Activated naive CD4-positive, alpha-beta T cell treated with anti-CD3 and anti-CD28 coated beads for 36 hours (primary cell): ENCODE measurements at regions not wholly inside any gene's neighbourhood (a gene's known extent, or its start where the extent isn't known, plus 50 kb on each side); places are given as distances from the start of the nearest gene placed in this dataset.

Source experiments
- CTCF ChIA-PET: fragments of 350-600 bp; sonication (Branson Sonifier 250); formaldehyde crosslinking; loops from one replicate; lab custom pipeline; 2021; ENCODE audit warnings: antibody characterized with exemption; lab: Charles Lee
- DNase-seq: peaks from one replicate; pipeline ENCODE4 v3.0.0-alpha.2; 2020
- H3K27ac Mint-ChIP-seq: one replicate; pipeline ENCODE4 v1.8.0; 2021; ENCODE audit warnings: mild to moderate bottlenecking, mixed read lengths
- H3K27me3 Mint-ChIP-seq: one replicate; pipeline ENCODE4 v1.8.0; 2021; ENCODE audit warnings: low read depth, mixed read lengths
- H3K36me3 Mint-ChIP-seq: one replicate; pipeline ENCODE4 v1.8.0; 2021; ENCODE audit warnings: low read depth, mixed read lengths
- H3K4me1 Mint-ChIP-seq: one replicate; pipeline ENCODE4 v1.8.0; 2021; ENCODE audit warnings: low read depth, mixed read lengths
- H3K4me3 Mint-ChIP-seq: one replicate; pipeline ENCODE4 v1.8.0; 2021; ENCODE audit warnings: mild to moderate bottlenecking, moderate library complexity, mixed read lengths
- H3K9me3 Mint-ChIP-seq: one replicate; pipeline ENCODE4 v1.8.0; 2021; ENCODE audit warnings: mixed read lengths
- intact Hi-C: fragments of 100-400 bp; cut with micrococcal nuclease; formaldehyde crosslinking; loops from one replicate; pipeline ENCODE4 v1.15.1; 2023

DNA sequence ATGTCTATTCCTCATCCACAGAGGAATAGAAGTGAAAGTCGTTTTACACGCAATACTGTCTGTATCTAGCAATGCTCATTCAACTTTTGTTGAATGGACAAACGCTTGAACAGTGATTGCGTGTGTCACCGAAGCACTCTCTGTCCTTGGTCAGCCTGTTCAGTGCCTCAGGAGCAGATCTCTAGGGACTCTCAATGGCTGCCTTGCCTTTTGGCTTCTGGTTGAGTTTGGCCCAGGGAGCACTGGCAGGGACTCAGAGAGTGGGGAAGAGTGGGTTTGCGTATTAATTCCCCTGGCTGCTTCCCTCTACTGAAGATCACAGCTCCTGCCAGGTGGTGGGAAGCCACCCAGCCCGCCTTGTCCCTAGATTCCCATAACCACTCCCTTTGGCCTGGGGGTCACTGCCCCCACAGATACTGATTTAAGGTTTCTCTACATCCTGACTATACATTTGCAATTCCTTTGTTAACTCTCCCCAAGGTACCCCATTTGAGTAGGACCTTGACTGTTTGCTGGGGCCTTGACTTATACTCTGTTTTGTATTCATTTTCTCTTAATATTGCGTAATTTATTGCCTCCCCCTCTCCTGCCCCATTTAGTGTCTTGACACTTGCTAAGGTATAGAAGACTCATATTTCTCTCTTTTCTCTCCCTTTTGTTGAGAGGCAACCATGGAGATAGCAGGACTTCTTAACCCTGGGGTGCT, 61.7 kb upstream of the USP24 start:
- CTCF ChIA-PET, result interaction anchor here (0.6 to 8.8 kb wide), 16 partner anchors 15 to 150 kb away, joined by 3 to 121 read pairs (median 4); no protein-coding TSS in a partner anchor
- Mint-ChIP-seq H3K4me3 (no peak overlapping the region), H3K9me3 (no peaks in the 10 kb centered on the region), H3K27ac (peak overlapping the region; percentile 37), H3K4me1 (peaks cover 22% of the 10 kb centered on the region), H3K27me3 (peaks cover 2% of the 10 kb centered on the region), H3K36me3 (no peaks in the 10 kb centered on the region)
- DNase-seq, result no peak
- intact Hi-C loops, result loop anchor here (1.0 to 2.0 kb wide), 8 partner anchors 60 to 332 kb away; no protein-coding TSS in a partner anchor

DNA sequence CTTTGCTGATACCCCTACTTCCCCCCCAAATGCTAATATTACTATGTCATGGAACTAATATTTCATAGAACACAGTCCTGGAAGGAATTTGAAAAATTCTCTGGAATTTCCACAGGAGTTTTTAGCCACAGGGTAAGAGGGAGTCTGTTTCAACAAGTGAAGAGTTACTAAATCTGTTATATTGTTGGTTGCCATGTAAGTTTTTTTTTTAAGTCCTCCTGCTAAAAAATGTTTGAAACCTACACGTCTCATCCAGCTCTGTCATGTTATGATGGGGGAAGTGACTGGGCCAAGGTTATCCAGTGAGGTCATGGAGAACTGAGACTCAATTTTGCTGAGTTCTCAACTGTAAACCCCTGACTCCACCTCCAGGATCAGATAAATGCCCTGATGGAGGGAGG, 60.8 kb upstream of the USP24 start:
- H3K9me3 Mint-ChIP-seq, result no peaks in the 10 kb centered on the region
- H3K4me3 Mint-ChIP-seq, result no peak overlapping the region
- intact Hi-C loops, result loop anchor here (2.0 kb wide), 1 partner anchor 331 kb away; no protein-coding TSS in a partner anchor
- no peak overlapping the region for H3K27ac Mint-ChIP-seq
- H3K27me3 Mint-ChIP-seq, result no peaks in the 10 kb centered on the region
- DNase-seq, result peak; percentile 25
- CTCF ChIA-PET, result no interaction called here
- H3K4me1 Mint-ChIP-seq, result peaks cover 22% of the 10 kb centered on the region
- H3K36me3 Mint-ChIP-seq, result no peaks in the 10 kb centered on the region

DNA sequence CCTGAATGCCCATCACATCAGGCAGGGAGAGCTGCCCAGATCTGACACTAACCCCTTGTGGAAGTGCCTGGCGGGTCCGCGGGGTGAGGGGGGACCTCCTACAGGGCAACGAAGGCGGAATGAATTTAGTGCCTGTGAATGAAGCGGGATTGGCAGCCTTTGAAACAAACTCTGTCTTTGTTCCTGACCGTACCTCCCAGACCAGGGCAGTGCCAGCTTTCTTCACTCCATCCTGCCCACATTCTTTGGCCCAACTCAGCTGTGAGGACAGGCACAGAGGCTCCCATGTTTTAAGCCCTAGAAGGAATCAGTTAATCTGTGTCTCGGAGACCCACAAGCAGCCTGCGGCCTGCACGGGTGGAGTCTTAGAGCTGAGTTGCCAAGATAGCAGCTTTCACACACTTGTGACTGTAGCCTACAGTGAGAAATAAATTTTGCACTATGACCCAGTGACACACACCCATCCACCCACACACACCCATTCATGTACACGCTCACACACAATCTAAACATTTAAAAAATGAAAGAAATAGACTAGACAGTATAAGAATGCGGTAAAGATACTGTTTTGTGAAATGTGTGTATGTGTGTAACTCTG, 60.1 kb upstream of the USP24 start:
- DNase-seq, result no peak
- Mint-ChIP-seq H3K27me3 (no peaks in the 10 kb centered on the region), H3K36me3 (no peaks in the 10 kb centered on the region), H3K4me1 (peaks cover 22% of the 10 kb centered on the region), H3K4me3 (no peak overlapping the region), H3K9me3 (no peaks in the 10 kb centered on the region), H3K27ac (no peak overlapping the region)
- CTCF ChIA-PET, result interaction anchor here (3.1 kb wide), 1 partner anchor 9 kb away, joined by 10 read pairs; no protein-coding TSS in a partner anchor
- intact Hi-C loops, result no loop called here

DNA sequence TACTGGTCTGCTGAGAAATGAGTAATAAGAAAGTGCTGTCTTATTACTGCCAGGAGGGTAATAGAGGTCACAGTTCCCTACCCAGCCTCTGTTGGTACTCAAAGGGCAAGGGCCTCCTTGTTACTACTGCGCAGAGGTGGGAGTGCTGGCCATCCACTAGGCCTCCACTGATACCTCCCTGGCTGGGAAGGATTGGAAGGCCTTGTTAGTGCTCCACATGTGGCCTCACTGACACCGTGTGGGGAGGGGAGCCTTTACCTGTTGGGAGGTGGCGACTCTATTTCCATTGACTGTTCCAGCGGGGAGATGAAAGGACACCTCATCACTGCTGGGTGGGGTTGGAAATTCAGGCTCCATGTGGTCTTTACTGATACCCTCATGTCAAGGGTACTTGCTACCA, 57.8 kb upstream of the USP24 start:
- H3K4me3 Mint-ChIP-seq, result no peak overlapping the region
- no peak overlapping the region for H3K27ac Mint-ChIP-seq

More for the DNA sequence above, 57.8 kb upstream of the USP24 start:
- no peak for DNase-seq
- intact Hi-C loops, result no loop called here
- CTCF ChIA-PET, result interaction anchor here (2.1 to 3.1 kb wide), 2 partner anchors 11 to 130 kb away, joined by 7 to 10 read pairs; no protein-coding TSS in a partner anchor
- H3K27me3 Mint-ChIP-seq, result peaks cover 2% of the 10 kb centered on the region
- peaks cover 3% of the 10 kb centered on the region for H3K9me3 Mint-ChIP-seq
- no peaks in the 10 kb centered on the region for H3K36me3 Mint-ChIP-seq
- H3K4me1 Mint-ChIP-seq, result peaks cover 21% of the 10 kb centered on the region
